Tibial artery (tissue), 4 donors: ENCODE measurements at regions not wholly inside any gene's neighbourhood (a gene's known extent, or its start where the extent isn't known, plus 50 kb on each side); places are given as distances from the start of the nearest gene placed in this dataset.
"Not testable (repeated sequence)": the region's sequence is repeated elsewhere in the genome, so short reads cannot be mapped to it uniquely, and the experiment has no call there.

ENCODE experiments used
- DNase-seq, 2 donors: peaks; one replicate each; pipeline ENCODE4 v3.0.0-alpha.2; 2019
- H3K27ac ChIP-seq, 2 donors: fragments of 200-600 bp; sonication (generic) in 1 of 2; 1 replicate in 1 of 2; 2 replicates in 1 of 2; pipeline ENCODE4 v1.5.1; 2018 to 2019; ENCODE audit warnings: mild to moderate bottlenecking in 1 of 2
- H3K27me3 ChIP-seq, 2 donors: fragments of 200-600 bp; sonication (generic) in 1 of 2; one replicate each; pipeline versions ENCODE4 v1.5.1 to v1.6.0; 2016 to 2019
- H3K36me3 ChIP-seq, 3 donors: fragments of 200-600 bp; sonication (generic) in 2 of 3; one replicate each; pipeline ENCODE4 v1.5.1; 2016 to 2019; ENCODE audit warnings: mild to moderate bottlenecking in 2 of 3
- H3K4me1 ChIP-seq, 4 donors: fragments of 200-600 bp; sonication (generic) in 2 of 4; 1 replicate in 3 of 4; 2 replicates in 1 of 4; pipeline ENCODE4 v1.5.1; 2016 to 2019
- H3K4me3 ChIP-seq, 2 donors: fragments of 200-600 bp; sonication (generic) in 1 of 2; 1 replicate in 1 of 2; 2 replicates in 1 of 2; pipeline ENCODE4 v1.5.1; 2018 to 2019; ENCODE audit warnings: mild to moderate bottlenecking in 2 of 2
- H3K9me3 ChIP-seq, 3 donors: fragments of 200-600 bp; sonication (generic) in 1 of 3; one replicate each; pipeline ENCODE4 v1.5.1; 2016 to 2019
- intact Hi-C: fragments of 100-400 bp; cut with DNase I; formaldehyde crosslinking; loops from one replicate; pipeline ENCODE4 v1.15.0; 2023; ENCODE audit warnings: low total_unique reads
- TF ChIP-seq, protein P1 (sequence below), 2 experiments: fragments of 200-600 bp in 1 of 2; fragments of 450-650 bp in 1 of 2; IDR thresholded peaks; one replicate each; pipeline ENCODE4 v1.5.1; 2017 to 2019; ENCODE audit warnings: antibody characterized with exemption in 2 of 2, mild to moderate bottlenecking in 1 of 2, moderate library complexity in 1 of 2

DNA sequence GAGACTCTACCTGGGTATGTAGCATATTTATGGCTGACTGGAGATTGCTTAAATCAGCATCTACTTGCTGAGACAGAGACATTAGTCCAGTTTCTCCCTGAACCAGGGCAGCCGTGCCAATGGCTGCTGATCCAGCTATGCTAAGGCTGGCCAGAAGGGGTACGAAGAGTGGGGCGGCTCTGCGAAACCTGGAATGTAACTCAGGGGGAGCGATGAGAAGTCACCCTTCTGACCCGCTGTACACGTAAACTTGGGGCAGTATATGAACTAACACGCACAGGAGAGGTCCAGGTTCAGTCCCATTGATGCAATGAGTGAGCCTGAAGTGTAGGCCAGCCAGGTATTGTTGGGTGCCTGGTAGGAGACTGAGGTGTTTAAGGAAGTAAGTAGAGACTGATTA lies 73.7 kb downstream of the PRR15 start:
- TF ChIP-seq, protein P1, sequence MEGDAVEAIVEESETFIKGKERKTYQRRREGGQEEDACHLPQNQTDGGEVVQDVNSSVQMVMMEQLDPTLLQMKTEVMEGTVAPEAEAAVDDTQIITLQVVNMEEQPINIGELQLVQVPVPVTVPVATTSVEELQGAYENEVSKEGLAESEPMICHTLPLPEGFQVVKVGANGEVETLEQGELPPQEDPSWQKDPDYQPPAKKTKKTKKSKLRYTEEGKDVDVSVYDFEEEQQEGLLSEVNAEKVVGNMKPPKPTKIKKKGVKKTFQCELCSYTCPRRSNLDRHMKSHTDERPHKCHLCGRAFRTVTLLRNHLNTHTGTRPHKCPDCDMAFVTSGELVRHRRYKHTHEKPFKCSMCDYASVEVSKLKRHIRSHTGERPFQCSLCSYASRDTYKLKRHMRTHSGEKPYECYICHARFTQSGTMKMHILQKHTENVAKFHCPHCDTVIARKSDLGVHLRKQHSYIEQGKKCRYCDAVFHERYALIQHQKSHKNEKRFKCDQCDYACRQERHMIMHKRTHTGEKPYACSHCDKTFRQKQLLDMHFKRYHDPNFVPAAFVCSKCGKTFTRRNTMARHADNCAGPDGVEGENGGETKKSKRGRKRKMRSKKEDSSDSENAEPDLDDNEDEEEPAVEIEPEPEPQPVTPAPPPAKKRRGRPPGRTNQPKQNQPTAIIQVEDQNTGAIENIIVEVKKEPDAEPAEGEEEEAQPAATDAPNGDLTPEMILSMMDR (IDR thresholded peaks at IDR 0.05) = no peak
- Histone ChIP-seq H3K27me3 (no peaks in the 10 kb centered on the region), H3K4me3 (no peak overlapping the region), H3K4me1 (peaks cover 0 to 21% (median 5%) of the 10 kb centered on the region in 4 donors), H3K36me3 (no peaks in the 10 kb centered on the region), H3K27ac (no peak overlapping the region), H3K9me3 (no peaks in the 10 kb centered on the region)
- intact Hi-C loops = no loop called here
- DNase-seq = no peak

DNA sequence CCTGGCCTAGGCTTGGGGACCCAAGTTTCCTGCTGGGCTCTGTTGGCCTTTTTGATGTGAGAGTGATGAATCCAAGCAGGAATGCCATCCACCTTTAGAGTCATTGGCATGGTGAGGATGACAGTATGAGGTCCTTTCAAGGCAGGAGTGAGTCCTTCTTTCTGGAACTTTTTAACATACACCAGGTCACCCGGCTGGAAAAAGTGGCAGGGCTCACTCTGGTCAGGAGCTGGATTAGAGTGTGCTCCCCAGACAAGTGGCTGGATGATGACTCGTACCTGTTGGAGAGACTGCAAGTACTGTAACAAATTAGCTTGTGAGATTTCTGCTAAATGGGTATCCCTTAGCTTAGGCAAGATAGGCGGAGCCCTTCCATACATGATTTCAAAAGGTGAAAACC lies 75.2 kb downstream of the PRR15 start:
- H3K27me3 ChIP-seq, intact Hi-C loops: not testable (repeated sequence)

DNA sequence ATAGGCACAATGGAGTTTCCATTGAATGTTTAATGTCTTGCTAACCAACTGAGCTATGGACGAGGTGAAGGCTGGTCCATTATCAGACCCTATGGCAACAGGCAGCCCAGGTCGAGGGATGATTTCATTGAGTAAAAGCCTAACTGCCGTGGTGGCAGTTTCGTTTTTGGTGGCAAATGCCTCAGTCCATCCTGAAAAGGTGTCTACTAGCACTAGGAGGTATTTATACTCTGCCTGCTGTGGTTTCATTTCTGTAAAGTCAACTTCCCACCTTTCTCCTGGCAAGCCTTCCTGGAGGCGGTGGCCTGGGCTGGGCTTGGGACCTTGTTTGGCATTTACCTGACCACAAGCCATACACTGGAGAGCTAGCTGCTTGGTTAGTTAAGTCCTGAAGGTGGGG lies 75.8 kb downstream of the PRR15 start:
- Histone ChIP-seq H3K36me3 (no peaks in the 10 kb centered on the region), H3K4me1 (peaks cover 0 to 25% (median 6%) of the 10 kb centered on the region in 4 donors), H3K27me3 (no peaks in the 10 kb centered on the region), H3K9me3 (no peaks in the 10 kb centered on the region), H3K27ac (no peak overlapping the region), H3K4me3 (no peak overlapping the region)
- DNase-seq = no peak
- intact Hi-C loops = no loop called here
- TF ChIP-seq, protein P1 (IDR thresholded peaks at IDR 0.05) = no peak

More for the DNA sequence above, 75.2 kb downstream of the PRR15 start:
- DNase-seq, H3K36me3 ChIP-seq, H3K27ac ChIP-seq, H3K4me3 ChIP-seq, H3K9me3 ChIP-seq: not testable (repeated sequence)
- H3K4me1 ChIP-seq = peaks cover 0 to 25% (median 6%) of the 10 kb centered on the region in 4 donors

DNA sequence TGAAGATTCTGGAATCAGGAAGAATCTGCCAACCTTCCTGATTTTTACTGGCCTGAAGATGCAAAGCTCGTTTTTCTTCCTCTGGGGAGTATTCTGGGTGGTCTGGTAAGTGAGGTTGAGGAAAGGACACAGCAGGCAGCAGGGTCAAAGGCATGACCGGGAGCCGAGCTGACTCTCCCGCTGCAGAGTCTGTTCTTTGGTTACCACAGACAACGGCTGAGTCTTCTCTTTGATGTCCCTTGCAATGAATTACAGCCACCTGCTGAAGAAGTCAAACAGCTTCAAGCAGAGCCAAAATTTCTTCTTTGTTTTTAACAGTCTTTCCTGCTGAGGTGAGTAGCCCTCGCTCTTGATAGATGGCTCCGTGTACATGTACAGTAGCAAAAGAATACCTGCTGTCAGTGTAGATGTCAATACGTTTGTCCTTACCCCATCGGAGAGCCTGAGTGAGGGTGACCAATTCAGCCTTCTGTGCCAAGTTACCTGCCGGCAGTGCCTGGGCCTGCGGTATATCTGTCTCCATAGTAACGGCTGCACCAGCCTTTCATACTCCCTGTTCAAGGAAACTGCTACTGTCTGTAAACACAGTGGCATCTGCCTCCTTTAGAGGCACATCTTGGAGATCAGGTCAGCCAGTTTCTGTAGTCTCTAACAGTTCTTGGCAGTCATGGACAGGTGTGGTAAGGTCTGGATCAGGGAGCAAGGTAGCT lies 76.4 kb downstream of the PRR15 start:
- DNase-seq = no peak
- no peaks in the 10 kb centered on the region for H3K9me3 ChIP-seq
- no peaks in the 10 kb centered on the region for H3K27me3 ChIP-seq
- H3K4me3 ChIP-seq = no peak overlapping the region
- peaks cover 0 to 23% (median 5%) of the 10 kb centered on the region in 4 donors for H3K4me1 ChIP-seq
- TF ChIP-seq, protein P1 (IDR thresholded peaks at IDR 0.05) = no peak
- H3K36me3 ChIP-seq = no peaks in the 10 kb centered on the region
- no peak overlapping the region for H3K27ac ChIP-seq
- intact Hi-C loops = no loop called here

DNA sequence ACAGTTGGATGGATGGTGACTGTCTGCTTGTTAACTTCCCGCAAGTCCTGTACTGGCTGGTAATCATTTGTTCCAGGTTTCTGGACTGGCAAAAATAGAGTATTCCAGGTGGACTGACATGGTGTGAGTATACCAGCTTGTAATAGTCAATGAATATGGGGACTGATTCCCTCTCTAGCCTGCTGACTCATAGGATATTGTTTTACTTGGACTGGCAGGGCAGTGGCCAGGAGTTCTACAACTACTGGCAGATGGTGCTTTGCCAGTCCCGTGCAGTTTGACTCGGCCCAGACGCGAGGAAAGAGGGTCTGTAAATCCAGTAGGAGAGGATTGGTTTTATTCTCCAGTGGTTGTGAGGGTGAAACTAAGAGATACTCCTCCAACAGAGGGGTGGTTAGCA lies 78.0 kb downstream of the PRR15 start:
- no peak for DNase-seq
- intact Hi-C loops = no loop called here
- H3K9me3 ChIP-seq = no peaks in the 10 kb centered on the region
- TF ChIP-seq, protein P1 (IDR thresholded peaks at IDR 0.05) = no peak
- H3K27ac ChIP-seq = no peak overlapping the region
- no peaks in the 10 kb centered on the region for H3K27me3 ChIP-seq
- no peak overlapping the region for H3K4me3 ChIP-seq
- peaks cover 0 to 17% (median 5%) of the 10 kb centered on the region in 4 donors for H3K4me1 ChIP-seq
- no peaks in the 10 kb centered on the region for H3K36me3 ChIP-seq

DNA sequence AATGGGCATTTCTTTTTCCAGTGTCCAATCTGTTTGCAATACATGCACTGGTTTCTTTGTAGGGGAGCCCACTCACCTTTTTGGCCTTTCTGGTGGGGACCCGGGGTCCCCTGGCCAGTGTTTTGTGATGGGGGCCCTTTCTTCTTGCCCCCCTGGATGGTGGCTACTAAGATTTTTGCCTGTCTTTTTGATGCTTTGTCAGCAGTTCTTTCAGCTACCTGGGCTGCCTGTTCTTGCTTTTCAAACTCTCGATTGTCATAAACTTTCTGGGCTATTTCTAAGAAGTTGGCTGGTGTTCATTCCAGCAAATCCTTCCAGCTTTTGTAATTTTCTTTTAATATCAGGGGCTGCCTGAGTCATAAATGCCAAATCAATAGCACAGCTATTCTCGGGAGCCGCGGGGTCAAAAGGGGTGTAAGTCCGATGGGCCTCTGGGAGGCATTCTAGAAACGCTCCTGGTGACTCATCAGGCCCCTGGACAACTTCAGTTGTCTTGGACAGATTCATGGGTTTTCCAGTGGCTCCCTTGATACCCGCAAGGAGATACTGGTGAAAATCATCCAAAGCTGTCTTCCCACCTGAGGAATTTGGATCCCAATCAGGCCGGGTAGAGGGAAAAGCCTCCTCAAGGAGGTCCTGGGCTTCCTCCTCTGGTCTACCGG lies 79.0 kb downstream of the PRR15 start:
- intact Hi-C loops = no loop called here

DNA sequence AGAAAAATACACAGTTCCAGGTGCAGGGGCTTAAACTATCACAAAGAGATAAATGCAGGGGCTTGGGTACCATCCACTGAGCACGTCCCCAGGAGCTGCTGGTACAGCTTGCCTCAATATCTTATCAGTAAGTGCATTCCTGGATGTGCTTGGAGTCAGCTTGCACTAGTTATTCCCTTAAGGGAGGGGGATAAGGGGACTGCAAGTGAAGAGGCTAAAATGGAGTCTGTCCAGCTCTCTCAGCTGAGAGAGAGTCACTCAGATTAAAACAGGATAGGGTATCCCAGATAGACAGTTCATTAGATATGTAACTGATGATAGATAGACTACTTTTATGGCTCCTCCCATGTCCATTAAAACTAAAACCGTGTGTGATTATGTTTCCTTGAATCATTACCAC lies 82.5 kb downstream of the PRR15 start:
- H3K36me3 ChIP-seq = peaks cover 0 to 17% (median 8%) of the 10 kb centered on the region in 3 donors
- DNase-seq, intact Hi-C loops: not testable (repeated sequence)

More for the DNA sequence above, 79.0 kb downstream of the PRR15 start:
- no peaks in the 10 kb centered on the region for H3K9me3 ChIP-seq
- no peaks in the 10 kb centered on the region for H3K36me3 ChIP-seq
- H3K4me1 ChIP-seq = peaks cover 0 to 17% (median 5%) of the 10 kb centered on the region in 4 donors
- TF ChIP-seq, protein P1 (IDR thresholded peaks at IDR 0.05) = no peak
- no peaks in the 10 kb centered on the region for H3K27me3 ChIP-seq
- no peak for DNase-seq
- no peak overlapping the region for H3K27ac ChIP-seq
- H3K4me3 ChIP-seq = no peak overlapping the region

More for the DNA sequence above, 82.5 kb downstream of the PRR15 start:
- not testable (repeated sequence) for H3K27me3 ChIP-seq, H3K4me3 ChIP-seq, H3K9me3 ChIP-seq, H3K27ac ChIP-seq
- H3K4me1 ChIP-seq = peaks cover 0 to 16% (median 5%) of the 10 kb centered on the region in 4 donors
